SU-DHL-6 (cell line): ENCODE measurements at regions not wholly inside any gene's neighbourhood (a gene's known extent, or its start where the extent isn't known, plus 50 kb on each side); places are given as distances from the start of the nearest gene placed in this dataset.

Experiments used
- H2AFZ ChIP-seq: fragments of 200-600 bp; sonication (generic); 2 replicates; pipeline ENCODE4 v1.6.1; 2014; ENCODE audit warnings: low read depth, mild to moderate bottlenecking, moderate library complexity, mixed read lengths, antibody characterized with exemption, low read length; ENCODE audit not compliant: severe bottlenecking
- H3F3A ChIP-seq: fragments of 200-600 bp; shearing (Covaris generic); 2 replicates; pipeline ENCODE4 v1.6.0; 2016; ENCODE audit warnings: antibody characterized with exemption, mild to moderate bottlenecking; ENCODE audit not compliant: insufficient read depth
- H3K27ac ChIP-seq: fragments of 200-600 bp; sonication (generic); 2 replicates; pipeline ENCODE4 v1.5.1; 2016; ENCODE audit warnings: low read depth, mild to moderate bottlenecking, low read length, moderate library complexity, mixed read lengths
- H3K27me3 ChIP-seq: fragments of 200-600 bp; sonication (generic), shearing (Covaris generic); 2 replicates; pipeline ENCODE4 v1.6.0; 2014; ENCODE audit warnings: mild to moderate bottlenecking, low read length
- H3K36me3 ChIP-seq: fragments of 200-600 bp; sonication (generic); 2 replicates; pipeline ENCODE4 v1.6.1; 2014; ENCODE audit warnings: mild to moderate bottlenecking, low read length, mixed read lengths
- H3K4me2 ChIP-seq: fragments of 300-600, 200-600 bp; shearing (Covaris generic), sonication (generic); 2 replicates; pipeline ENCODE4 v1.6.0; 2014; ENCODE audit warnings: low read length, low read depth, mild to moderate bottlenecking; ENCODE audit not compliant: poor library complexity, severe bottlenecking
- H3K4me3 ChIP-seq: fragments of 200-600 bp; sonication (generic); 2 replicates; pipeline ENCODE4 v1.5.1; 2014; ENCODE audit warnings: antibody characterized with exemption, low read length, mild to moderate bottlenecking, mixed read lengths; ENCODE audit not compliant: insufficient read depth, poor library complexity, severe bottlenecking
- H3K79me2 ChIP-seq: fragments of 200-600 bp; sonication (generic); 2 replicates; pipeline ENCODE4 v1.6.1; 2014; ENCODE audit warnings: mild to moderate bottlenecking, low read length, moderate library complexity; ENCODE audit not compliant: insufficient read depth
- H3K9ac ChIP-seq: fragments of 200-600 bp; sonication (generic); 2 replicates; pipeline ENCODE4 v1.7.0; 2014; ENCODE audit warnings: mild to moderate bottlenecking, low read length
- H3K9me2 ChIP-seq: fragments of 200-600 bp; sonication (generic); replicated peaks from 2 replicates; pipeline ENCODE4 v1.6.1; 2014; ENCODE audit warnings: low read length; ENCODE audit not compliant: insufficient read depth
- H3K9me3 ChIP-seq: fragments of 200-600 bp; sonication (generic); 2 replicates; pipeline ENCODE4 v1.6.1; 2014; ENCODE audit warnings: low read length, mixed read lengths; ENCODE audit not compliant: insufficient read depth
- H4K20me1 ChIP-seq: fragments of 200-600 bp; sonication (generic); 2 replicates; pipeline ENCODE4 v1.6.1; 2014; ENCODE audit warnings: low read depth, mild to moderate bottlenecking, antibody characterized with exemption, low read length, moderate library complexity, mixed read lengths
- EZH2phosphoT487 ChIP-seq: fragments of 200-600 bp; sonication (generic), shearing (Covaris generic); conservative IDR thresholded peaks from 2 replicates; pipeline ENCODE4 v1.6.1; 2018; ENCODE audit warnings: mild to moderate bottlenecking, antibody characterized with exemption, low read length, moderate library complexity, mixed read lengths
- TF ChIP-seq, protein P1 (sequence below): fragments of 200-600 bp; sonication (generic); IDR thresholded peaks from one replicate; pipeline ENCODE4 v1.5.1; 2017; ENCODE audit warnings: antibody characterized with exemption, mild to moderate bottlenecking, low read length, moderate library complexity; ENCODE audit not compliant: insufficient read depth, poor library complexity, severe bottlenecking

DNA sequence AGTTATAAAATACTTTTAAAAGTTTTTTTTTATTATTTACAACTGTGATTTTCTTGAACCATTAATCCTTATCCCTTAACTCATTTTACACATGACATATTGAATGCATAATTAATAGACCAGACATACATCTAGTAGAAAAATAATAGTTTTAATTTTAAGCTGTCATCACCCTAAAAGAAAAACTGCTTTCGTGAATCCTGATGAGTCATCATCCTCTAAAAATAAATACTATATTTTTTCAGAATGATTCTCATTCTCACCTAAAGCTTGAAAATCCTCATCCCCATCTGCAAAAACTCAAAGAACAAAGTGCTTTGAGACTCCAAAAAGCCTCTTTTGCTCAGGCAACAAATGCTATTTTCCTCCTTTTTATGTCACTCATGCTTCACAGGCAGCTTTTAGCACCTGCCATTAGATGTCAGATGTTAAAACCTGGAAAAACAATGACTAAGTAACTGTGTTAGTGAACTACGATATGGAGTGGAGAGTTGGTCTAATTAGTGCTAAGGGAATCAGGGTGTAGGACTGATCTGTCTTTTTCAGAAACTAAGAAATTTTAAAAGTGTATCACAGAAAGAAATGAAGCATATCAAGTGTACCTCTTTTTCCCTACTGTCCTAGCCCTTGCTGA lies 297.6 kb downstream of the TMX3 start:
- H2AFZ ChIP-seq = no peak overlapping the region
- no peak overlapping the region for H3K4me3 ChIP-seq
- H3F3A ChIP-seq = no peaks in the 10 kb centered on the region
- no peaks in the 10 kb centered on the region for H3K79me2 ChIP-seq
- H3K36me3 ChIP-seq = no peaks in the 10 kb centered on the region
- H3K9me2 ChIP-seq = no peaks in the 10 kb centered on the region
- no peak overlapping the region for H3K27ac ChIP-seq
- TF ChIP-seq, protein P1, sequence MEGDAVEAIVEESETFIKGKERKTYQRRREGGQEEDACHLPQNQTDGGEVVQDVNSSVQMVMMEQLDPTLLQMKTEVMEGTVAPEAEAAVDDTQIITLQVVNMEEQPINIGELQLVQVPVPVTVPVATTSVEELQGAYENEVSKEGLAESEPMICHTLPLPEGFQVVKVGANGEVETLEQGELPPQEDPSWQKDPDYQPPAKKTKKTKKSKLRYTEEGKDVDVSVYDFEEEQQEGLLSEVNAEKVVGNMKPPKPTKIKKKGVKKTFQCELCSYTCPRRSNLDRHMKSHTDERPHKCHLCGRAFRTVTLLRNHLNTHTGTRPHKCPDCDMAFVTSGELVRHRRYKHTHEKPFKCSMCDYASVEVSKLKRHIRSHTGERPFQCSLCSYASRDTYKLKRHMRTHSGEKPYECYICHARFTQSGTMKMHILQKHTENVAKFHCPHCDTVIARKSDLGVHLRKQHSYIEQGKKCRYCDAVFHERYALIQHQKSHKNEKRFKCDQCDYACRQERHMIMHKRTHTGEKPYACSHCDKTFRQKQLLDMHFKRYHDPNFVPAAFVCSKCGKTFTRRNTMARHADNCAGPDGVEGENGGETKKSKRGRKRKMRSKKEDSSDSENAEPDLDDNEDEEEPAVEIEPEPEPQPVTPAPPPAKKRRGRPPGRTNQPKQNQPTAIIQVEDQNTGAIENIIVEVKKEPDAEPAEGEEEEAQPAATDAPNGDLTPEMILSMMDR = no peak
- no peak for TF ChIP-seq EZH2phosphoT487
- H3K9ac ChIP-seq = no peak overlapping the region
- H3K4me2 ChIP-seq = no peak overlapping the region
- no peaks in the 10 kb centered on the region for H4K20me1 ChIP-seq
- no peaks in the 10 kb centered on the region for H3K9me3 ChIP-seq
- H3K27me3 ChIP-seq = no peaks in the 10 kb centered on the region

DNA sequence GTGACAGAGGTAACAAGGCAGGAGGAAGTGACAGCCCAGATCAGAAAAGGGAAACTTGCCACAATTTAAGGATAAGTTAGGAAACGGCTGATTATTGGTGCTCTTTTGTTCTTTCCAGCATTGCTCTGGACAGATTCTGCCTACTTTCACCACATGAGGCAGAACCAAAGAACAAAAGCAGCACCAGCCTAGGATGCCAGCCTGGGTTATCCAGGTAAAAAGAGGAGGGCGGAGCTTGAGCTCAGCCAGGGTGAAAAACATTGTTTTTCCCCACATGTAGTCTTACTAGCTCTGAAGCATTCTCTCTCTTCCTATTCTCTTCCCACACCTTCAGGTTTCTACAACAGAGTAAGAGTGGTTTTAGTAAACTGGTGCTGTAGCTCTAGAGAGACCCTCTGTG lies 300.5 kb downstream of the TMX3 start:
- Histone ChIP-seq H3K4me3 (no peak overlapping the region), H3K9me3 (no peaks in the 10 kb centered on the region), H3K27ac (no peak overlapping the region), H2AFZ (no peak overlapping the region), H3K4me2 (no peak overlapping the region), H3K9me2 (no peaks in the 10 kb centered on the region), H4K20me1 (no peaks in the 10 kb centered on the region), H3K9ac (no peak overlapping the region), H3F3A (no peaks in the 10 kb centered on the region), H3K27me3 (no peaks in the 10 kb centered on the region), H3K36me3 (no peaks in the 10 kb centered on the region), H3K79me2 (no peaks in the 10 kb centered on the region)
- TF ChIP-seq, protein P1 = no peak
- no peak for TF ChIP-seq EZH2phosphoT487

DNA sequence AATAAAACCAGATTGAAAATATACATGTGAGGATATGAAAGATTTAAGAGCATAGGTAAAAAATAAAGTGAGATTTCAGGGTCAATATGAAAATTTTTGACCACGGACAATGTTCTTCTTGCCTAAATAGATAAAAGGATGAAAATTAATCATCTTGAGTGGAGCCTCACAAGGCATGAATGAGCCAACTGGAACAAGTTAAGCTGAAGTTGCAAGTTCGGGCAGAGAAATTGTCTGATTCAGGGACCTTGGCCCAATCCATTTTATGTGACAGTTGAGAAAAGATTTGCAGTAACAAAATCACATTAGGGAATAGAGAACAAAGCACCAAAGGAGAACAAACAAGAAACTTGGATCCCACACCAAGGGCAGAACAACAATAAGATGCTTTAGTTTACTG lies 305.3 kb downstream of the TMX3 start:
- Histone ChIP-seq H2AFZ (no peak overlapping the region), H3K4me2 (no peak overlapping the region), H3F3A (no peaks in the 10 kb centered on the region), H3K4me3 (no peak overlapping the region), H3K9me2 (no peaks in the 10 kb centered on the region), H4K20me1 (no peaks in the 10 kb centered on the region), H3K27ac (no peak overlapping the region), H3K9me3 (no peaks in the 10 kb centered on the region), H3K27me3 (no peaks in the 10 kb centered on the region), H3K9ac (no peak overlapping the region), H3K79me2 (no peaks in the 10 kb centered on the region), H3K36me3 (no peaks in the 10 kb centered on the region)
- no peak for TF ChIP-seq EZH2phosphoT487
- TF ChIP-seq, protein P1 = no peak
